IMR-90 (cell line): ENCODE measurements at regions not wholly inside any gene's neighbourhood (a gene's known extent, or its start where the extent isn't known, plus 50 kb on each side); places are given as distances from the start of the nearest gene placed in this dataset.

Experiments
- ATAC-seq: fragments of 200-7000 bp; cut with Tn5 transposase; 2 replicates; pipeline ENCODE4 v1.9.1; 2020; ENCODE audit warnings: low read depth, mild to moderate bottlenecking, moderate library complexity
- BruUV-seq: library from RNA; stranded (reverse); fragments of 400-500 nt; replicated peaks from 2 replicates; lab custom pipeline; 2021; lab: Mats Ljungman, UMichigan
- CTCF ChIA-PET: fragments of 300-600 bp; formaldehyde crosslinking; extraction: SDS; loops from one replicate; lab custom pipeline; 2021; ENCODE audit warnings: antibody characterized with exemption; lab: Yijun Ruan, JAX
- POLR2A ChIA-PET: fragments of 300-600 bp; sonication (Branson Sonifier 250); formaldehyde crosslinking; loops from one replicate; lab custom pipeline; 2022; ENCODE audit warnings: antibody characterized with exemption; ENCODE audit not compliant: unreplicated experiment; lab: Charles Lee
- DNase-seq: peaks from one replicate; pipeline ENCODE4 v3.0.0; 2013
- H2AFZ ChIP-seq: replicated peaks from 2 replicates; pipeline ENCODE3; 2013; ENCODE audit warnings: low read length, mild to moderate bottlenecking; ENCODE audit not compliant: poor library complexity
- H2AK5ac ChIP-seq: 2 replicates; pipeline ENCODE4 v1.6.1; 2013; ENCODE audit warnings: low read depth, low read length, inconsistent platforms
- H2AK9ac ChIP-seq: replicated peaks from 2 replicates; pipeline ENCODE3; 2013; ENCODE audit warnings: mild to moderate bottlenecking, low read depth, low read length, moderate library complexity; ENCODE audit not compliant: poor library complexity
- H2BK120ac ChIP-seq: 2 replicates; pipeline ENCODE4 v1.6.1; 2013; ENCODE audit warnings: low read depth, low read length, inconsistent platforms
- H2BK15ac ChIP-seq: 3 replicates; pipeline ENCODE4 v1.6.1; 2013; ENCODE audit warnings: low read depth, low read length, inconsistent platforms
- H2BK20ac ChIP-seq: 2 replicates; pipeline ENCODE4 v1.6.1; 2013; ENCODE audit warnings: low read depth, mild to moderate bottlenecking, inconsistent platforms, low read length, moderate library complexity
- H2BK5ac ChIP-seq: 2 replicates; pipeline ENCODE4 v1.6.1; 2013; ENCODE audit warnings: mild to moderate bottlenecking, low read depth, low read length, inconsistent platforms; ENCODE audit not compliant: poor library complexity, severe bottlenecking
- H3K14ac ChIP-seq: replicated peaks from 2 replicates; pipeline ENCODE4 v1.6.1; 2013; ENCODE audit warnings: low read depth, low read length, inconsistent platforms
- H3K18ac ChIP-seq: 2 replicates; pipeline ENCODE4 v1.6.1; 2013; ENCODE audit warnings: low read depth, low read length, control low read depth
- H3K23ac ChIP-seq: 2 replicates; pipeline ENCODE4 v1.6.1; 2013; ENCODE audit warnings: low read depth, low read length, inconsistent platforms
- H3K27ac ChIP-seq: 2 replicates; pipeline ENCODE4 v1.5.1; 2013; ENCODE audit warnings: mild to moderate bottlenecking, control low read depth, low read length; ENCODE audit not compliant: insufficient read depth
- H3K27me3 ChIP-seq: 2 replicates; pipeline ENCODE4 v1.6.1; 2013; ENCODE audit warnings: low read length; ENCODE audit not compliant: control insufficient read depth, insufficient read depth
- H3K36me3 ChIP-seq: 2 replicates; pipeline ENCODE4 v1.6.1; 2013; ENCODE audit warnings: low read length, mixed read lengths; ENCODE audit not compliant: control insufficient read depth, insufficient read depth
- H3K4ac ChIP-seq: 2 replicates; pipeline ENCODE4 v1.6.1; 2013; ENCODE audit warnings: low read depth, low read length, inconsistent platforms
- H3K4me1 ChIP-seq: 2 replicates; pipeline ENCODE4 v1.6.1; 2013; ENCODE audit warnings: low read length, mixed read lengths; ENCODE audit not compliant: control insufficient read depth, insufficient read depth
- H3K4me2 ChIP-seq: 2 replicates; pipeline ENCODE4 v1.6.1; 2013; ENCODE audit warnings: low read depth, mild to moderate bottlenecking, control low read depth, low read length, moderate library complexity
- H3K4me3 ChIP-seq: 2 replicates; pipeline ENCODE4 v1.5.1; 2013; ENCODE audit warnings: low read depth, mild to moderate bottlenecking, control low read depth, low read length, moderate library complexity; ENCODE audit not compliant: insufficient read depth
- H3K56ac ChIP-seq: 2 replicates; pipeline ENCODE4 v1.6.1; 2013; ENCODE audit warnings: low read length, inconsistent platforms; ENCODE audit not compliant: insufficient read depth; ENCODE audit errors: extremely low read depth
- H3K79me1 ChIP-seq, 2 experiments: 2 replicates each; pipeline ENCODE4 v1.6.1; 2013; ENCODE audit warnings: low read length in 2 of 2, inconsistent platforms in 1 of 2, low read depth in 1 of 2
- H3K9ac ChIP-seq: 2 replicates; pipeline ENCODE4 v1.6.1; 2013; ENCODE audit warnings: low read depth, low read length, control low read depth
- H3K9me1 ChIP-seq: 2 replicates; pipeline ENCODE4 v1.6.1; 2013; ENCODE audit warnings: low read length, inconsistent platforms; ENCODE audit not compliant: insufficient read depth
- H3K9me3 ChIP-seq: 2 replicates; pipeline ENCODE4 v1.6.1; 2013; ENCODE audit warnings: low read length; ENCODE audit not compliant: control insufficient read depth, insufficient read depth
- H4K20me1 ChIP-seq: 2 replicates; pipeline ENCODE4 v1.6.1; 2013; ENCODE audit warnings: low read length, inconsistent platforms; ENCODE audit not compliant: insufficient read depth
- H4K5ac ChIP-seq: 2 replicates; pipeline ENCODE4 v1.6.1; 2013; ENCODE audit warnings: mild to moderate bottlenecking, low read depth, low read length, control low read depth
- H4K8ac ChIP-seq, 2 experiments: 2 replicates each; pipeline ENCODE4 v1.6.1; 2013; ENCODE audit warnings: low read depth in 2 of 2, low read length in 2 of 2, control low read depth in 1 of 2, inconsistent platforms in 1 of 2
- H4K91ac ChIP-seq: 2 replicates; pipeline ENCODE4 v1.6.1; 2013; ENCODE audit warnings: low read depth, low read length, inconsistent platforms; ENCODE audit not compliant: insufficient read depth
- BHLHE40 ChIP-seq: fragments of 150-350 bp; IDR thresholded peaks from 2 replicates; pipeline ENCODE4 v1.6.1; 2016; ENCODE audit warnings: mild to moderate bottlenecking, low read depth, low read length
- CTCF ChIP-seq: conservative IDR thresholded peaks from 2 replicates; pipeline ENCODE4 v1.5.1; 2012; ENCODE audit warnings: mild to moderate bottlenecking, low read depth, low read length, improper control_type of control experiment
- ELK1 ChIP-seq: fragments of 150-350 bp; IDR thresholded peaks from 2 replicates; pipeline ENCODE4 v1.6.1; 2016; ENCODE audit warnings: low read depth, mild to moderate bottlenecking, low read length, moderate library complexity, borderline replicate concordance
- FOS ChIP-seq: fragments of 150-350 bp; IDR thresholded peaks from 2 replicates; pipeline ENCODE4 v1.6.1; 2016; ENCODE audit warnings: low read depth, low read length
- MAFK ChIP-seq: IDR thresholded peaks from 2 replicates; pipeline ENCODE4 v1.6.1; 2012; ENCODE audit warnings: low read depth, low read length, improper control_type of control experiment
- NFE2L2 ChIP-seq: fragments of 150-350 bp; IDR thresholded peaks from 2 replicates; pipeline ENCODE4 v1.6.1; 2016; ENCODE audit warnings: low read depth, mild to moderate bottlenecking, low read length
- POLR2A ChIP-seq: IDR thresholded peaks from 2 replicates; pipeline ENCODE4 v1.6.1; 2012; ENCODE audit warnings: mild to moderate bottlenecking, low read depth, low read length
- RAD21 ChIP-seq: IDR thresholded peaks from 2 replicates; pipeline ENCODE4 v1.6.1; 2012; ENCODE audit warnings: low read length, improper control_type of control experiment
- RCOR1 ChIP-seq: IDR thresholded peaks from 2 replicates; pipeline ENCODE4 v1.6.1; 2012; ENCODE audit warnings: mild to moderate bottlenecking, low read length, improper control_type of control experiment; ENCODE audit not compliant: insufficient replicate concordance
- RFX5 ChIP-seq: IDR thresholded peaks from 2 replicates; pipeline ENCODE4 v1.8.0; 2012; ENCODE audit warnings: low read depth, mild to moderate bottlenecking, low read length, moderate library complexity
- SMC3 ChIP-seq: fragments of 150-350 bp; IDR thresholded peaks from 2 replicates; pipeline ENCODE4 v1.6.1; 2016; ENCODE audit warnings: low read depth, mild to moderate bottlenecking, antibody characterized with exemption, low read length, moderate library complexity
- USF2 ChIP-seq: fragments of 150-350 bp; IDR thresholded peaks from 2 replicates; pipeline ENCODE4 v1.6.1; 2017; ENCODE audit warnings: mild to moderate bottlenecking, antibody characterized with exemption, low read length, low read depth
- dilution Hi-C: fragments of 300-500 bp; cut with HindIII; formaldehyde crosslinking; loops from one replicate; pipeline ENCODE4 v1.14.3; 2018; ENCODE audit warnings: low sequenced_read_pairs; ENCODE audit not compliant: unreplicated experiment
- in situ Hi-C: fragments of 300-500 bp; cut with MboI; formaldehyde crosslinking; loops from 3 replicates; pipeline ENCODE4 v1.14.3; 2019; ENCODE audit warnings: low sequenced_read_pairs, inconsistent platforms, mixed read lengths
- intact Hi-C: fragments of 100-400 bp; cut with micrococcal nuclease; formaldehyde crosslinking; loops from 2 replicates; pipeline ENCODE4 v1.10.0; 2022

- no peak overlapping the region for H2AFZ ChIP-seq
- no peaks in the 10 kb centered on the region for H3K79me1 ChIP-seq
- H3K14ac ChIP-seq: no peak overlapping the region
- no peak overlapping the region for H4K91ac ChIP-seq
- no peak overlapping the region for H4K8ac ChIP-seq
- H3K18ac ChIP-seq: no peak overlapping the region
- H2BK20ac ChIP-seq: no peak overlapping the region
- TF ChIP-seq FOS: no peak
- no peak for TF ChIP-seq RCOR1
- no peak for TF ChIP-seq ELK1
- no peak for TF ChIP-seq CTCF
- no peak for TF ChIP-seq RAD21
- no peak for TF ChIP-seq SMC3
- no peak for TF ChIP-seq NFE2L2
- TF ChIP-seq RFX5: no peak
- no peak for TF ChIP-seq USF2
- TF ChIP-seq BHLHE40: no peak
- TF ChIP-seq POLR2A: no peak
- no peak for TF ChIP-seq MAFK
- no peak for ATAC-seq
- no peak overlapping the region for H4K5ac ChIP-seq
- dilution Hi-C loops (no loop called here), intact Hi-C loops (no loop called here), in situ Hi-C loops (no loop called here)
- BruUV-seq: no TSS peak
- CTCF ChIA-PET: no interaction called here
- no peaks in the 10 kb centered on the region for H3K9me1 ChIP-seq
- no peaks in the 10 kb centered on the region for H3K4me1 ChIP-seq
- H2BK15ac ChIP-seq: no peak overlapping the region
- H3K56ac ChIP-seq: no peak overlapping the region
- POLR2A ChIA-PET: no interaction called here
- H3K9ac ChIP-seq: no peak overlapping the region
- H2AK5ac ChIP-seq: no peak overlapping the region
- H3K27me3 ChIP-seq: no peaks in the 10 kb centered on the region
- H3K4me3 ChIP-seq: no peak overlapping the region
- H3K4me2 ChIP-seq: no peak overlapping the region
- no peak overlapping the region for H2AK9ac ChIP-seq
- H2BK5ac ChIP-seq: no peak overlapping the region
- no peaks in the 10 kb centered on the region for H3K9me3 ChIP-seq
- H3K4ac ChIP-seq: no peak overlapping the region
- no peak for DNase-seq
- no peak overlapping the region for H3K27ac ChIP-seq
- no peak overlapping the region for H2BK120ac ChIP-seq
- H4K20me1 ChIP-seq: no peaks in the 10 kb centered on the region
- no peaks in the 10 kb centered on the region for H3K36me3 ChIP-seq
- H3K23ac ChIP-seq: no peak overlapping the region
Observed at GRCh38 chr6:30272032-30272431, 54.7 kb upstream of the TRIM39 start.
